ENCODE measurements at regions not wholly inside any gene's neighbourhood (a gene's known extent, or its start where the extent isn't known, plus 50 kb on each side); places are given as distances from the start of the nearest gene placed in this dataset.

GRCh38 chr2:187939180-187939579, 352.5 kb upstream of the GULP1 start:
- no peaks in the 10 kb centered on the region for H3K27me3 ChIP-seq (replicated peaks; ENCODE audit: control insufficient read depth, insufficient read depth, low read length)
- H3K4me3 ChIP-seq (replicated peaks; ENCODE audit: low read depth, low read length): no peak overlapping the region
- DNase-seq (ENCODE audit: extremely low read depth, insufficient read length): no peak
- H3K36me3 ChIP-seq (ENCODE audit: control insufficient read depth, insufficient read depth, low read length): no peaks in the 10 kb centered on the region
- TF ChIP-seq, protein P1, sequence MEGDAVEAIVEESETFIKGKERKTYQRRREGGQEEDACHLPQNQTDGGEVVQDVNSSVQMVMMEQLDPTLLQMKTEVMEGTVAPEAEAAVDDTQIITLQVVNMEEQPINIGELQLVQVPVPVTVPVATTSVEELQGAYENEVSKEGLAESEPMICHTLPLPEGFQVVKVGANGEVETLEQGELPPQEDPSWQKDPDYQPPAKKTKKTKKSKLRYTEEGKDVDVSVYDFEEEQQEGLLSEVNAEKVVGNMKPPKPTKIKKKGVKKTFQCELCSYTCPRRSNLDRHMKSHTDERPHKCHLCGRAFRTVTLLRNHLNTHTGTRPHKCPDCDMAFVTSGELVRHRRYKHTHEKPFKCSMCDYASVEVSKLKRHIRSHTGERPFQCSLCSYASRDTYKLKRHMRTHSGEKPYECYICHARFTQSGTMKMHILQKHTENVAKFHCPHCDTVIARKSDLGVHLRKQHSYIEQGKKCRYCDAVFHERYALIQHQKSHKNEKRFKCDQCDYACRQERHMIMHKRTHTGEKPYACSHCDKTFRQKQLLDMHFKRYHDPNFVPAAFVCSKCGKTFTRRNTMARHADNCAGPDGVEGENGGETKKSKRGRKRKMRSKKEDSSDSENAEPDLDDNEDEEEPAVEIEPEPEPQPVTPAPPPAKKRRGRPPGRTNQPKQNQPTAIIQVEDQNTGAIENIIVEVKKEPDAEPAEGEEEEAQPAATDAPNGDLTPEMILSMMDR (IDR thresholded peaks at IDR 0.05; ENCODE audit: insufficient read depth, low read length, poor library complexity, severe bottlenecking): no peak

DNA sequence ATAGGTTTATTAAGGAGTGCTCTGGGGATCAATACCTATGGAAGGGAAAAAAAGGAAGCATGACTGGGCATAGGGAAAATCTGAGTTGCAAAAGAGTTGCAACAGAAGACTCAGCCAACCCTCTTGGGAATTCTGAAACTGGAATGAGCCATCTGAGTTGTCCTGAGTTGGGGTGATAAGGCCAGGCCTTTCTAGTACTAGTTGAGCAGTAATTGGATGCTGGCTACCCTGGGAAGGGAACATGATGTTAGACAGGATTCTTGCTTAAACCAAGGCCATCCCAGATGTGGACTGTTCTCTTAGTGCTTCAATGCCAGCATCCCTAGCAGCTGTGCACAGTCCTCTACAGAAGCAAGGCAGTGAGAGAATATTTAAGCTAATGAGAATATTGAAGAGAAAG, 348.8 kb upstream of the GULP1 start:
- H3K4me3 ChIP-seq (replicated peaks; ENCODE audit: low read depth, low read length): no peak overlapping the region
- TF ChIP-seq, protein P1 (IDR thresholded peaks at IDR 0.05; ENCODE audit: insufficient read depth, low read length, poor library complexity, severe bottlenecking): no peak
- no peaks in the 10 kb centered on the region for H3K27me3 ChIP-seq (replicated peaks; ENCODE audit: control insufficient read depth, insufficient read depth, low read length)
- DNase-seq (ENCODE audit: extremely low read depth, insufficient read length): no peak
- no peaks in the 10 kb centered on the region for H3K36me3 ChIP-seq (ENCODE audit: control insufficient read depth, insufficient read depth, low read length)

GRCh38 chr2:187943772-187944369, 347.8 kb upstream of the GULP1 start:
- TF ChIP-seq, protein P1 (IDR thresholded peaks at IDR 0.05; ENCODE audit: insufficient read depth, low read length, poor library complexity, severe bottlenecking): no peak
- H3K36me3 ChIP-seq (ENCODE audit: control insufficient read depth, insufficient read depth, low read length): no peaks in the 10 kb centered on the region

GRCh38 chr2:187949859-187950258, 341.8 kb upstream of the GULP1 start:
- Histone ChIP-seq H3K4me3 (replicated peaks; ENCODE audit: low read depth, low read length) (no peak overlapping the region), H3K36me3 (ENCODE audit: control insufficient read depth, insufficient read depth, low read length) (no peaks in the 10 kb centered on the region), H3K27me3 (replicated peaks; ENCODE audit: control insufficient read depth, insufficient read depth, low read length) (no peaks in the 10 kb centered on the region)
- no peak for DNase-seq (ENCODE audit: extremely low read depth, insufficient read length)
- TF ChIP-seq, protein P1 (IDR thresholded peaks at IDR 0.05; ENCODE audit: insufficient read depth, low read length, poor library complexity, severe bottlenecking): no peak

More at GRCh38 chr2:187943772-187944369, 347.8 kb upstream of the GULP1 start:
- Histone ChIP-seq H3K4me3 (replicated peaks; ENCODE audit: low read depth, low read length) (no peak overlapping the region), H3K27me3 (replicated peaks; ENCODE audit: control insufficient read depth, insufficient read depth, low read length) (no peaks in the 10 kb centered on the region)
- no peak for DNase-seq (ENCODE audit: extremely low read depth, insufficient read length)

- H3K4me3 ChIP-seq (replicated peaks; ENCODE audit: low read depth, low read length): no peak overlapping the region
- H3K27me3 ChIP-seq (replicated peaks; ENCODE audit: control insufficient read depth, insufficient read depth, low read length): no peaks in the 10 kb centered on the region
These were observed 340.0 kb upstream of the GULP1 start for GRCh38 chr2:187951470-187952218.

More at GRCh38 chr2:187951470-187952218, 340.0 kb upstream of the GULP1 start:
- DNase-seq (ENCODE audit: extremely low read depth, insufficient read length): no peak
- TF ChIP-seq, protein P1 (IDR thresholded peaks at IDR 0.05; ENCODE audit: insufficient read depth, low read length, poor library complexity, severe bottlenecking): no peak
- H3K36me3 ChIP-seq (ENCODE audit: control insufficient read depth, insufficient read depth, low read length): no peaks in the 10 kb centered on the region
